ENCODE measurements at regions not wholly inside any gene's neighbourhood (a gene's known extent, or its start where the extent isn't known, plus 50 kb on each side); places are given as distances from the start of the nearest gene placed in this dataset.

DNA sequence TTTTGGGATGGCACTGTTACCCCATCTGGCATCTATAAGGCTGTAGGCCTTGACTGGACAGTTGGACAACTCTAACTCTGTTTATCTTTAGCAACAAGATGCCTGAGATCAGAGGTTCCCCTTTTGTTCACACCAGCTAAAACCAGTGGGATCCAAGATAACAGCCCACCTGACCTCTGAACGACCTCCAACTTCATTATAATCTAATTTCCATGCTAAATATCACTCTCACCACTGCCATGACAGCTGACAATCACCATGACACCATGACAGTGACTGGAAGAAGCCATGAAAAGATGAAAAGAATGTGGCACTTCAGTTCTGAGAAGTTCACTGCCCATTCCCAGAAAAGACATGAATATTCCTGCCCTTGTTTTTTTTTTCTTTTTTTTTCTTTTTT is 281.4 kb upstream of the TAC1 start:
- TF ChIP-seq, protein P1, sequence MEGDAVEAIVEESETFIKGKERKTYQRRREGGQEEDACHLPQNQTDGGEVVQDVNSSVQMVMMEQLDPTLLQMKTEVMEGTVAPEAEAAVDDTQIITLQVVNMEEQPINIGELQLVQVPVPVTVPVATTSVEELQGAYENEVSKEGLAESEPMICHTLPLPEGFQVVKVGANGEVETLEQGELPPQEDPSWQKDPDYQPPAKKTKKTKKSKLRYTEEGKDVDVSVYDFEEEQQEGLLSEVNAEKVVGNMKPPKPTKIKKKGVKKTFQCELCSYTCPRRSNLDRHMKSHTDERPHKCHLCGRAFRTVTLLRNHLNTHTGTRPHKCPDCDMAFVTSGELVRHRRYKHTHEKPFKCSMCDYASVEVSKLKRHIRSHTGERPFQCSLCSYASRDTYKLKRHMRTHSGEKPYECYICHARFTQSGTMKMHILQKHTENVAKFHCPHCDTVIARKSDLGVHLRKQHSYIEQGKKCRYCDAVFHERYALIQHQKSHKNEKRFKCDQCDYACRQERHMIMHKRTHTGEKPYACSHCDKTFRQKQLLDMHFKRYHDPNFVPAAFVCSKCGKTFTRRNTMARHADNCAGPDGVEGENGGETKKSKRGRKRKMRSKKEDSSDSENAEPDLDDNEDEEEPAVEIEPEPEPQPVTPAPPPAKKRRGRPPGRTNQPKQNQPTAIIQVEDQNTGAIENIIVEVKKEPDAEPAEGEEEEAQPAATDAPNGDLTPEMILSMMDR (IDR thresholded peaks at IDR 0.05; ENCODE audit: low read depth, low read length), result no peak
- no peaks in the 10 kb centered on the region for H3K9me3 ChIP-seq (ENCODE audit: low read depth)
- no peaks in the 10 kb centered on the region for H3K27me3 ChIP-seq

DNA sequence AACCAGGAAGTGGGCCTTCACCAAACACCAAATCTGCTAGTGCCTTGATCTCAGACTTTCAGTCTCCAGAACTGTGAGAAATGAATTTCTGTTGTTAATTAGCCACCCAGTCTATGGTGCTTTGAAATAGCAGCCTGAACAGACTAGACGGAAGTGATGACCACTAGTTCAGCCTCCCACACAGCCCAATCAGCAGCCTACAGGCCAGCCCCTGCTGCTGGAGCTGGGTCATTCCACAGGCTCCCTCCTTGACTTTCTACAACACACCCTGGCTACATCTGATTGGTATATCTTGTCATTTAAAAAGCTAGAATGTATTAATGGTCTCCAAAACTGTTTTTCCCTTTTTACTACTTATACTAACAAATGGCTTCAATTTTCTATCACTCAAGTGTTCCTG is 277.2 kb upstream of the TAC1 start:
- H3K27ac ChIP-seq, result no peak overlapping the region
- no peak for DNase-seq (ENCODE audit: low read depth in 1 of 2, low spot score in 1 of 2)
- H3K9me3 ChIP-seq (ENCODE audit: low read depth), result no peaks in the 10 kb centered on the region
- no peaks in the 10 kb centered on the region for H3K36me3 ChIP-seq
- no peaks in the 10 kb centered on the region for H3K27me3 ChIP-seq
- TF ChIP-seq, protein P1 (IDR thresholded peaks at IDR 0.05; ENCODE audit: low read depth, low read length), result no peak
- no peaks in the 10 kb centered on the region for H3K4me1 ChIP-seq (ENCODE audit: low read depth)
- H3K4me3 ChIP-seq, result no peak overlapping the region

More for the DNA sequence above, 281.4 kb upstream of the TAC1 start:
- Histone ChIP-seq H3K27ac (peak overlapping the region; percentile 18), H3K36me3 (no peaks in the 10 kb centered on the region), H3K4me3 (no peak overlapping the region), H3K4me1 (ENCODE audit: low read depth) (no peaks in the 10 kb centered on the region)
- no peak for DNase-seq (ENCODE audit: low read depth in 1 of 2, low spot score in 1 of 2)

DNA sequence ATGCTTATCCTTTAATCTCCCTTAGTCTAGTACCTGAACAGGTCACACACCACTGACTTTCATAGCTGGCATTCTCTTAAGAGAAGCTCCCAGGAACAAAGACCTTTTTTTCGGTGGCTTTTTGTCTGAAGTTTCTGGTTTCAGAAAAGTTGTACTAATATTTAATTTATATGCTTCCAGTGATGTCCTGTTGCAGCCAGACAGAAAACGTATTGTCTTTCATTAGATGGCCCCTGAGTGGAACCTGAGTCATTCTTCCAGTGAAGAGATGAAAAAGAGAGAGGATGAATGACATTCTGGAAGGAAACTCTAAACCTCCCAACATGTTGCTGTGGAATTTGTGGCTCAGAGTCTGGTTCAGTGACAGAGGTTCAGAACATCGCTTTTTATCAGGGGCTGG is 274.8 kb upstream of the TAC1 start:
- H3K27ac ChIP-seq, result no peak overlapping the region
- TF ChIP-seq, protein P1 (IDR thresholded peaks at IDR 0.05; ENCODE audit: low read depth, low read length), result no peak
- H3K9me3 ChIP-seq (ENCODE audit: low read depth), result no peaks in the 10 kb centered on the region
- no peak for DNase-seq (ENCODE audit: low read depth in 1 of 2, low spot score in 1 of 2)
- H3K4me1 ChIP-seq (ENCODE audit: low read depth), result no peaks in the 10 kb centered on the region
- H3K27me3 ChIP-seq, result no peaks in the 10 kb centered on the region
- H3K36me3 ChIP-seq, result no peaks in the 10 kb centered on the region
- no peak overlapping the region for H3K4me3 ChIP-seq

DNA sequence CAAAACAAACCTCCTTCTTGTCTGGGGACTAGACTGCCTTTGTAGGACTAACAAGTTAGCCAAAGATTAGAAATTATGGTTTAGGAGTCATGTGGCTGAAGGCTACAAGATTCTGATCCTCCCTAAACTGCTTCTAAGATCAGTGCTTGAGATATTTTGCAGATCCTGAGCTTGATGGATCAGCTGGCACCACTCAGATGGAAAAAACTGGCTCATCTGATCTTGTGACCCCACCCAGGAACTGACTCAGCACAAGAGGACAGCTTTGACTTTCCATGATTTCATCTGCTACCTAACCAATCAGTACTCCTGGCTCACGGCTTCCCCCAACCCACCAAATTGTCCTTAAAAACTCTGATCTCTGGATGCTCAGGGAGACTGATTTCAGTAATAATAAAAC is 271.5 kb upstream of the TAC1 start:
- no peaks in the 10 kb centered on the region for H3K36me3 ChIP-seq
- no peaks in the 10 kb centered on the region for H3K27me3 ChIP-seq
- H3K27ac ChIP-seq, result no peak overlapping the region
- H3K9me3 ChIP-seq (ENCODE audit: low read depth), result no peaks in the 10 kb centered on the region
- no peak for DNase-seq (ENCODE audit: low read depth in 1 of 2, low spot score in 1 of 2)
- TF ChIP-seq, protein P1 (IDR thresholded peaks at IDR 0.05; ENCODE audit: low read depth, low read length), result no peak
- H3K4me3 ChIP-seq, result no peak overlapping the region
- H3K4me1 ChIP-seq (ENCODE audit: low read depth), result no peaks in the 10 kb centered on the region

DNA sequence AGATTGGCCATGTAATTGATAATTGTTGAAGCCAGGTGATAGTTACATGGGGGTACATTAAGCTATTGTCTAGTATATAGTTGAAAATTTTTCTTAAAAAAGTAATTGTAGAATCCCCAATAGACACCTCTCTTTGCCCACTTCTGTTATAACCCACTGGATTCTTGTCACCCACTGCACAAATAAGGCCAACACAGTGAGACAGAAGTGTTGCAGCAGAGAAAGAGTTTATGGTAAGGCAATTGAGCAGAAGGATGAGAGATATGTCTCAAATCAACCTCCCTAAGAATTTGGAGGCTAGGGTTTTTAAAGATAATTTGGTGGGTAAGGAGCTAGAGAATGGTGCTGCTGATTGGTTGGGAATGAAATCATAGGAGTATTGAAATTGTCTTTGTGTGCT is 270.3 kb upstream of the TAC1 start:
- no peaks in the 10 kb centered on the region for H3K36me3 ChIP-seq
- H3K27me3 ChIP-seq, result no peaks in the 10 kb centered on the region
- H3K9me3 ChIP-seq (ENCODE audit: low read depth), result no peaks in the 10 kb centered on the region
- no peak overlapping the region for H3K4me3 ChIP-seq
- TF ChIP-seq, protein P1 (IDR thresholded peaks at IDR 0.05; ENCODE audit: low read depth, low read length), result no peak
- H3K27ac ChIP-seq, result no peak overlapping the region
- no peaks in the 10 kb centered on the region for H3K4me1 ChIP-seq (ENCODE audit: low read depth)
- DNase-seq (ENCODE audit: low read depth in 1 of 2, low spot score in 1 of 2), result no peak

DNA sequence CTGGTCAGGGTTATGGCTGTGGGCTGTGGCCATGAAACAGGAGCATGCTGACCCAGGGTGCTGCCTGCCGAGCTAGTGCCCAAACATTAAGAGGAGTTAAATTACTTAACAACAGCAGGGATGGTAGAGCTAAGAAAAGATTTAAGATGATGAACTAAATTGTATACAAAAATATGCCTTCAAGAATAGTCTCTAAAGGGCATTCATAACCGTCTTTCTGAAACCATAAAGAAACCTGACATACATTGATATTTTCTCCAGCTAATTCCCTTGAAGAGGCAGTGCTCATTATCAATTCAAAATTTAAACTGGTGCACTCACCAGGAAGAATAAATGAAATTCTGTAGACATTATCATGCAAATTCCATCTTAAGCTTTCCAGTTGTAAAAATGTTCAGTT is 265.8 kb upstream of the TAC1 start:
- no peaks in the 10 kb centered on the region for H3K9me3 ChIP-seq (ENCODE audit: low read depth)
- no peaks in the 10 kb centered on the region for H3K27me3 ChIP-seq
- no peaks in the 10 kb centered on the region for H3K36me3 ChIP-seq
- no peaks in the 10 kb centered on the region for H3K4me1 ChIP-seq (ENCODE audit: low read depth)
- TF ChIP-seq, protein P1 (IDR thresholded peaks at IDR 0.05; ENCODE audit: low read depth, low read length), result no peak
- no peak for DNase-seq (ENCODE audit: low read depth in 1 of 2, low spot score in 1 of 2)
- no peak overlapping the region for H3K27ac ChIP-seq
- no peak overlapping the region for H3K4me3 ChIP-seq
